GM13976 (cell line): ENCODE measurements at regions not wholly inside any gene's neighbourhood (a gene's known extent, or its start where the extent isn't known, plus 50 kb on each side); places are given as distances from the start of the nearest gene placed in this dataset.

Source experiments
- DNase-seq: peaks from one replicate; pipeline ENCODE4 v3.0.0; 2012; ENCODE audit warnings: low spot score
- in situ Hi-C: fragments of 300-500 bp; cut with MboI; formaldehyde crosslinking; loops from one replicate; pipeline ENCODE4 v1.12.0; 2022; ENCODE audit warnings: low sequenced_read_pairs, mixed read lengths, inconsistent platforms; ENCODE audit not compliant: unreplicated experiment
- TF ChIP-seq, protein P1 (sequence below): IDR thresholded peaks from 2 replicates; pipeline ENCODE4 v1.5.1; 2012; ENCODE audit warnings: borderline replicate concordance, mild to moderate bottlenecking; ENCODE audit not compliant: insufficient read depth; ENCODE audit errors: extremely low read depth, missing control alignments, control extremely low read depth

DNA sequence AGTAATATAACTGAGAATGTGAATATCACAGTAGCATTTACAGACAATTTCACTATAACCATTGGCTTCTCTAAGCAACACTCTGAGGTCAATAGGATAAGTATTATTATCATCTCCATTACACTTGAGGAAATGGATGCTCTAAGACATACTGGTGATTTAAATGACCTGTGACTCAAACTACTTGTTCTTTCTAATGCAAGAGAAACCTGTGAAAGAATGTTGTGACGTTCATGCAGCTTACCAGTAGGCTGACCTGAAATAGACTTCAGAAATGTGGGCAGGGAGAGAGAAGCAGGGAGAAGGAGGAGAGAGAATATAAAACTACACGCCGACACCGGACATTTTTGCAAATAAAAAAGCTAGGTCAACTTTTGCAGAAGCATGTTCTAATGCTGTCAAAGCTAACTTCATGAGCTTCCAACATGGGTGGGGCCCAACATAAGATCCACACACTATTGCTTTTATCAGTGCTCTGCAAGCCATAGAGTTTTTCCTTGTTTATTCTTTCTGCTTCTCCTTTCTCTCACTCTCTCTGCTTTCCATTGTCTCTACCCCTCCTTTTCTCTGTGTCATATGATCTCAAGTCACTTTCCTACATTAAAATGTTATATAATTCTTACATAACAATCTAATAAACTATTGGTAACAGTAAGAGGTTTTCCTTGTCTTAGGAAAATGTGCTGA lies 217.6 kb upstream of the FN1 start:
- in situ Hi-C loops = no loop called here
- TF ChIP-seq, protein P1, sequence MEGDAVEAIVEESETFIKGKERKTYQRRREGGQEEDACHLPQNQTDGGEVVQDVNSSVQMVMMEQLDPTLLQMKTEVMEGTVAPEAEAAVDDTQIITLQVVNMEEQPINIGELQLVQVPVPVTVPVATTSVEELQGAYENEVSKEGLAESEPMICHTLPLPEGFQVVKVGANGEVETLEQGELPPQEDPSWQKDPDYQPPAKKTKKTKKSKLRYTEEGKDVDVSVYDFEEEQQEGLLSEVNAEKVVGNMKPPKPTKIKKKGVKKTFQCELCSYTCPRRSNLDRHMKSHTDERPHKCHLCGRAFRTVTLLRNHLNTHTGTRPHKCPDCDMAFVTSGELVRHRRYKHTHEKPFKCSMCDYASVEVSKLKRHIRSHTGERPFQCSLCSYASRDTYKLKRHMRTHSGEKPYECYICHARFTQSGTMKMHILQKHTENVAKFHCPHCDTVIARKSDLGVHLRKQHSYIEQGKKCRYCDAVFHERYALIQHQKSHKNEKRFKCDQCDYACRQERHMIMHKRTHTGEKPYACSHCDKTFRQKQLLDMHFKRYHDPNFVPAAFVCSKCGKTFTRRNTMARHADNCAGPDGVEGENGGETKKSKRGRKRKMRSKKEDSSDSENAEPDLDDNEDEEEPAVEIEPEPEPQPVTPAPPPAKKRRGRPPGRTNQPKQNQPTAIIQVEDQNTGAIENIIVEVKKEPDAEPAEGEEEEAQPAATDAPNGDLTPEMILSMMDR = no peak
- no peak for DNase-seq

DNA sequence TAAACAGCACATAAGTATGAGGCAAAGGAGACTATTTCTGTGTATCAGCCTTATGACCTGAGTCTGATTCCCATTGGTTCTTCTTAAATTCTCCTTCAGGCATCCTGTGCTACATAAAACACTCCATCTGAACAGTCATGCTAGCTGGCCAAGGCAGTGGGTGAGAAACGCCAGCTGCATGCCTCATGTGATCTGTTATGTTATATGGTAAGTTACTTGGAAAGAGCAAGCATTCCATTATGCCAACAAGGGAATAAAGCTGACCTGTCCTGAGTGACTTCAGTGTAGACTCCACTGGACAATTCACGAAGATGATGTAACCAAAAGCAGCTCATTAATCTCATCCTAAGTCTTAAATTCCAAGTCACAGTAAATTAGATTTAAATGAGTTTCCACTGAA lies 216.5 kb upstream of the FN1 start:
- in situ Hi-C loops = no loop called here

DNA sequence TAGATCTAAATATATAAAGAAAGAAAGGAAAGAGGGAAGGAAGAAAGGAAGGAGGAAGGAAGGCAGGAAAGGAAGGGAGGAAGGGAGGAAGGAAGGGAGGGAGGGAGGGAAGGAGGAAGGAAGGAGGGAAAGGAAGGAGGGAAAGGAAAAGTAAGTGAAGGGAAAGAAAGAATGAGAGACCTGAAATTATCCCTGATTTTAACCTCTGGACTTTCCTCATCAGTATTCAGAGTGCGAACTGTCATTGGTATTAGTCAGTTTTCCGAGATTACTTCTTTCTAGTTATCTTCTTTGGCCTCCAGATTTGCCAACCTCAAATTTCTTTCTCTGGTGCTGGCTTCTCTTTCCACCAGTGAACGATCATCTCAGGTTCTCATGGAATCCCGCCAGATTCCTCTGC lies 215.5 kb upstream of the FN1 start:
- in situ Hi-C loops = no loop called here
- TF ChIP-seq, protein P1 = no peak
- DNase-seq = no peak

More for the DNA sequence above, 216.5 kb upstream of the FN1 start:
- TF ChIP-seq, protein P1 = no peak
- DNase-seq = no peak

DNA sequence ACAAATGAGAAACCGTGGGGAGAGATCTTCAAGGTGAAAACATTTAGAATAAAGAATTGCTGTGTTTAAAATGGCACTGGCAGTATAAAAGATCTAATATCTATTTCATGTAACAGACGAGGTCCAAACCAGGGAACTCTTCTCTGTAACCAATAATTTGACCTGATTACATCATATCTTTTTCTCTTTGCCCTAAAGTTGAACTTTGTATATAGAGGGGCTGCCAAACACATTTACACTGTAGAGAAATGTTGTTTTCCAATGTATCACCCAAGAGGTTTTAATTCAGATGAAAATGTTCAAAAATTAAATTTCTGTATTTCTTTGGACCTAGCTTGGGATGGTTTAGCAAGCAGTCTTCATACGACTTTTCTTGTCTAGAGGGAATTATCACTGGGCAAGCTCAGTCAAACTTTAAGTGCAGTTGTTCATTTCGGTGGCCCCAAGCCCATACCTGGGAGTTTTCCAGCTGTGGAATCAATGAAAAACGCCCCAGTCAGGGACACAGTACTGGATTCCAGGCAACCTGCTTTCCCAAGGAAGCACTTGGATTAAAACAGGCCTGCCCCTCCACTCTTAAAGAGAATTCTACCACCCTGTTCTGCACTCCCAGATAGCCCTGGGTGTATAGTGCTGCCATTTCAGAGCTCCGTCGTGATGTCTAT lies 208.5 kb upstream of the FN1 start:
- in situ Hi-C loops = no loop called here

DNA sequence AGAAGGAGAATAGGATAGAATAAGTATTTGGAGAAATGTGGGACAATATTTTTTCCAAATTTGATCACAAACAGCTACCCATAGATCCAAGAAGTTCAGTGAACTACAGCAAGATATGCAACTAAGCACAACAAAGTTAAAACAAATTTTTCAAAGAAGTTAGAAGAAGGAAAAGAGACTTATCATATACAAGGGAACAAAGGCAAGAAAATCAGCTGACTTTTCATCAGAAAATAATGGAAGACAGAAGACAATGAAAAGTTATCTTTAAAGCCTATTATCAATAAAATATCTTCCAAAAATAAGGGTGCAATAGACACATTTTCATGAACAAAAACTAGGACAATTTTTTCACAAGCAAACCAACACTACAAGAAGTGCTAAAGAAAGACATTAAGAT lies 202.8 kb upstream of the FN1 start:
- no peak for DNase-seq
- TF ChIP-seq, protein P1 = no peak
- in situ Hi-C loops = no loop called here

More for the DNA sequence above, 208.5 kb upstream of the FN1 start:
- no peak for DNase-seq
- TF ChIP-seq, protein P1 = no peak

DNA sequence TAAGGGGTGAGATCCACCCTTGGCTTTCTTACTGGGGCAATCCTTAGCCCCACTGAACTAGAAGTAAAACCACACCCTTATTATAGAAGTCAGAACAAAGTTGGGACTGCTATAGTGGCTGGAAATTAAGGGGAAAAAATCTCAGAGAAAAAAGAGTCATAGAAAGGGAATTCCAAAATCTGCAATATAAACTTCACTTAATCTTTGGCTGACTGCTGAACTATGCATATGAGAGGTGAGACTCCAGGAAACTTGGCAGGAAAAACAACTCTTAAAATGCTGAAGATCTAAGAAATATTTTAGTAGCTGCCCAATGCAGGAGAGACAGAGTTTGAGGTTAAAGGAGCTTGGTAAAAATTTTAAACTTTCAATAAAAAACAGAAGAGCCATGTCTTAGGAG lies 201.8 kb upstream of the FN1 start:
- DNase-seq = no peak
- in situ Hi-C loops = no loop called here
- TF ChIP-seq, protein P1 = no peak
